Skin epidermis (tissue), 12 donors: ENCODE measurements at regions not wholly inside any gene's neighbourhood (a gene's known extent, or its start where the extent isn't known, plus 50 kb on each side); places are given as distances from the start of the nearest gene placed in this dataset.
"Not testable (repeated sequence)": the region's sequence is repeated elsewhere in the genome, so short reads cannot be mapped to it uniquely, and the experiment has no call there.

ENCODE experiments used
- H3K27ac ChIP-seq, 21 experiments: fragments of 200-600 bp; sonication (generic) in 11 of 21; one replicate each; pipeline ENCODE4 v1.5.0; 2020; ENCODE audit warnings: mild to moderate bottlenecking in 3 of 21, inconsistent platforms in 2 of 21, moderate library complexity in 2 of 21
- H3K4me3 ChIP-seq, 7 experiments: fragments of 200-600 bp; sonication (generic) in 2 of 7; one replicate each; pipeline ENCODE4 v1.5.0; 2020; ENCODE audit warnings: inconsistent platforms in 2 of 7, mild to moderate bottlenecking in 2 of 7, moderate library complexity in 1 of 7

- Histone ChIP-seq H3K4me3 (no peak overlapping the region), H3K27ac (no peak overlapping the region)
Measured at GRCh38 chr18:44569391-44570055, 111.2 kb upstream of the SETBP1 start.

DNA sequence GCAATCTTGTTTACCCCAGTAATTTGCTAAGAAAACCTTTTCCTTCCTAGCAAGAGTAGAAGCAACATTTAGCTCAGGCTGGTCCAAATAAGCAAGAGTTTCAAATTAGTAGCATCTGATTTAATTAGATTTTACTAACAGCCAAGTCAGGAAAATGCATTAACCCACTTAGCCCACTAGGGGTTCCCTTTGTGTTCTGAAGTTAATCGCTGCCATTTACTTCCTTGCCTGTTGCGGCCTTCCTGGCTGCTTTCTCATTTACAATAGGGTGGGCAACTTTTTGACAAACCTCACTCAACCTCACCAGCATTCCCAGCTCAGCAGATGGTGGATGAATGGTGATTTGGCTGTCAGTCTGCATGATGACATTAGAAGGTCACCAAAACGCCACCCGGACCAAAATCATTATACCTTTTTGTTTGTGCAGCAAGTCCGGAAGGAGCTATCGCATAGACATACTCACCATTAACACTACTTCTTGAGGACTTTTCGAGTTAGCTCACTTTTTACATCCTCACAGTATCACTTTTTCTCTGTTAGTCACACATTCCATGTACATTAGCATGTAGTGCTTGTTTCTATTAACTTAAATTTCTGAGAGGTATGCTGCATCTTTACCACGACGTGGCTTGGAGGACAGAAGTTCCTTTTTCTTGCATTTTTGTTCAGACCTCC lies 101.5 kb upstream of the SETBP1 start:
- H3K27ac ChIP-seq, result no peak overlapping the region
- no peak overlapping the region for H3K4me3 ChIP-seq

DNA sequence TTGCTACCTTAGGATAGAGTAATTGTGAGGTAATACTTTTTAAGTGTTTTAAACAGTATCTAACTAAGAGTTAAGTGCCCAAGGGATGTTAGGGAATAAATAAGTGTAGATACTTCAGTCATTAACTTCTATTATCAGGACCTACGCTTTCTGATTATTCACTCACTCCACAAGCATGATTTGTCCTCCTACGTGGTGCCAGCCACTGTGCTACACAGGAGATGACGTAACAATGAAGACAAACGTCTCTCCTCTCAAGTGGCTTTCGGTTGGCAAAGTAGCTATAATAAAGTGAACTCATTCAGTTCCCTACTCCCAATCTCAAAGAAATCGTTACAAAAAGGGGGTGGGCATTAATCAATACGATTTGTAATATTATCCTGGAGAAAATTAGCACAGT lies 100.9 kb upstream of the SETBP1 start:
- Histone ChIP-seq H3K4me3 (no peak overlapping the region), H3K27ac (no peak overlapping the region)

DNA sequence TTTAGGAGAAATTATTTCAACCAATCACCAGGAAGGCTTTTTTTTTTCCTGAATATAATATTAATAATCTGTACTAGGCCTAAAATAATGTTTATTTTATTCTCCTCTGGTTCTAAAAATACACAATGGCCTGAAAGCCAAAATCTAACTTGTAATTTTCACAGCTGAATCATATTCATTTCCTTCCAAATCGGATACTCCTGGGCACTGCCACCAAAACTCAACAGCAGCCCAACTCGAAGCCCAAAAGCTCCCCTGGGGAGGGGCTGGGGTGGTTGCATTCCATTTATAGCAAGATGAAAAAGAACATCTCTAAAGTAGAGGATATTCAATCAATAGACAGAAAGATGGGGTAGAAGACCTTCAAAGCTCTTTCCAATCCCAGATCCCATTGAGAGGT lies 100.5 kb upstream of the SETBP1 start:
- H3K27ac ChIP-seq, result no peak overlapping the region
- H3K4me3 ChIP-seq, result no peak overlapping the region

DNA sequence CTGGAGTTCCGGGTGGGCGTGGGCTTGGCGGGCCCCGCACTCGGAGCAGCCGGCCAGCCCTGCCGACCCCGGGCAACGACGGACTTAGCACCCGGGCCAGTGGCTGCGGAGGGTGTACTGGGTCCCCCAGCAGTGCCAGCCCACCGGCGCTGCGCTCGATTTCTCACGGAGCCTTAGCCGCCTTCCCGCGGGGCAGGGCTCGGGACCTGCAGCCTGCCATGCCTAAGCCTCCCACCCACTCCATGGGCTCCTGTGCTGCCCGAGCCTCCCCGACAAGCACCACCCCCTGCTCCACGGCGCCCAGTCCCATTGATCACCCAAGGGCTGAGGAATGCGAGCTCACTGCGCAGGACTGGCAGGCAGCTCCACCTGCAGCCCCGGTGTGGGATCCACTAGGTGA lies 99.9 kb upstream of the SETBP1 start:
- not testable (repeated sequence) for H3K27ac ChIP-seq, H3K4me3 ChIP-seq

- no peak overlapping the region for H3K27ac ChIP-seq
- H3K4me3 ChIP-seq, result no peak overlapping the region
Measured at GRCh38 chr18:44582456-44582855, 98.2 kb upstream of the SETBP1 start.

- no peak overlapping the region for H3K4me3 ChIP-seq
- H3K27ac ChIP-seq, result no peak overlapping the region
Measured at GRCh38 chr18:44584900-44585299, 95.8 kb upstream of the SETBP1 start.

- H3K27ac ChIP-seq, result no peak overlapping the region
- H3K4me3 ChIP-seq, result no peak overlapping the region
Measured at GRCh38 chr18:44586782-44587524, 93.7 kb upstream of the SETBP1 start.

DNA sequence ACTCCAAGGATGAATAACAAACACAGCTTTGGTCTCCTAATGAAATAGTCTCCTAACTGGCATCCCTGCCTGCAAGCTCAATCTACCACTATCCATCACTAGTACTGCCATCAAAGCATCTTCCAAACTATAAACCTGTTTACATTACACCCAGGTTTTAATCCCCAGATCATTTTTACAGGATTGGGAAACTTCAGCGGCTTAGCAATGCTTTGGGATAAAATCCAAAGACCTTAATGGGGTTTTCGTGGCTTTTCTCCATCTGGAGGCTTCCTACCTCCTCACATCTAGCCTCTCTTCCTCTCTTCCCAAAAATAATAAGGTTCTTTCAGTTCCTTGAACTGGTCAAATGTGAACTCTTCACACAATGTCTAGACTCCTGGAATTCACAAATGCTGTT lies 92.2 kb upstream of the SETBP1 start:
- Histone ChIP-seq H3K4me3 (no peak overlapping the region), H3K27ac (peak overlapping the region in 3 of 21 experiments; percentile 65 to 70 (median 68))

GRCh38 chr18:44589693-44590355 lies 90.9 kb upstream of the SETBP1 start:
- peak overlapping the region in 7 of 21 experiments; percentile 22 to 70 (median 55) for H3K27ac ChIP-seq

DNA sequence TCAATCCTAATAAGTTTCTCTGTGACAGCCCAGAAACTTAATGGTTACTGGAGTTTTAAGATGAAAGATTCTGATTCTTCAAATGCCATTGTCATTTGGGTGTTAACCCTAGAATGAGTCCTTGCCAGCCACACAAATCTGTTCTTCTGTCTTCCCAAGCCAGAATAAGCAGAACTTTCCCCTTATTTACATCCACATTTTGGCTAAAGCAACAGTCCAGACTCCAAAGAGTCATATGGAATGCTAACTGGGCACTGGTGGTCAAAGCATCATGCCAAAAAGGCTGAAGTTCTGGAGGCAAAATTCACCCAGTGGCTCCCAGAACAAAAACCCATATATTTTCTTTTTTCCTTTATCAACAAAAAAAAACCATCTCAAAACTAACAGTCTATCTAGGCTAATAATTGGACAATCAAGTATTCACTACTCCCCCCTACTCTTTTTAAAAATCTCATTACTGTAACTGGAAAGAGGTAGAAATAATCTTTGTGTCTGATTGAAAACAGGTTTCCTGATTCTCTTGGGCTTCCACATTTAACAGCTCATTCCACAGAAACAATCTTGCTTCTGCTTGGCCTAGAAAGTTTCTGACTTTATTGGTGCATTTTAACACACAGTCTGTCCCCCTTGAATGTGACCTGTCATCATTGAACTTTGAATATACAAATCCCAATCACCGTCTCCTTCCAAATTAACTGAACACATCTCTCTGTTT lies 89.6 kb upstream of the SETBP1 start:
- H3K4me3 ChIP-seq, result no peak overlapping the region
- peak overlapping the region in 1 of 21 experiments; percentile 33 for H3K27ac ChIP-seq

More at GRCh38 chr18:44589693-44590355, 90.9 kb upstream of the SETBP1 start:
- no peak overlapping the region for H3K4me3 ChIP-seq

- Histone ChIP-seq H3K4me3 (no peak overlapping the region), H3K27ac (peak overlapping the region in 1 of 21 experiments; percentile 5)
Measured at GRCh38 chr18:44592639-44593038, 88.0 kb upstream of the SETBP1 start.

DNA sequence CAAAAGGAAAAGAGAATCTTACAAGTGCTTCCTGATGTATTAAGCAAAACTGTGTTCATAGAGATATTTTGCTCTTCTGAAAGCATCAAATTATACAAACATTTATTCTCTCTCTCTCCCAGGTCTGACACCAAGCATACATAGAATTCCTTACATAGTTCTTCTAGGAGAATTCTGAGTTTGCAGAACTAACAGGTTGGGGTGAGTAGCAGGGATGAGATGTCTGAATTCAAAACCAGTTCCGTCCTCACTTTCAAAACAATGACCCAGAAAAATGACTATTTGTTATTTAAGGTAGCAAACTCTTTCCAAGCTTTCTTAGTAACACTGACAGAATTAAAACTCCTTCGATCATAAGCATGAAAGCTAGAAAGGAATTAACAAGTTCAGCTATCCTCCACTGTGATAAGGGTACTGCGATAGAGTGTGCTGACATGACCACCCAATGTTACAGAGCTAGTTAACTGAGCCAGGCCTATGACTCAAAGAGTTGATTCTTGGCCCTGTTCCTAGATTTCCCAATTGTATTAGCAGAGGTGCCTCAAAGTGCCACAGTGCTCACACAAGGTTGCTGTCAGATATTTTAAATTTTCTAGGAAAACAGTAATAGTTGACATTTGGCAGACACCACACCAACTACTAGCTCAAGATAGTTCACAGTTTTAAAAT lies 85.8 kb upstream of the SETBP1 start:
- no peak overlapping the region for H3K4me3 ChIP-seq
- H3K27ac ChIP-seq, result no peak overlapping the region

- Histone ChIP-seq H3K27ac (no peak overlapping the region), H3K4me3 (no peak overlapping the region)
Measured at GRCh38 chr18:44597797-44598196, 82.9 kb upstream of the SETBP1 start.

DNA sequence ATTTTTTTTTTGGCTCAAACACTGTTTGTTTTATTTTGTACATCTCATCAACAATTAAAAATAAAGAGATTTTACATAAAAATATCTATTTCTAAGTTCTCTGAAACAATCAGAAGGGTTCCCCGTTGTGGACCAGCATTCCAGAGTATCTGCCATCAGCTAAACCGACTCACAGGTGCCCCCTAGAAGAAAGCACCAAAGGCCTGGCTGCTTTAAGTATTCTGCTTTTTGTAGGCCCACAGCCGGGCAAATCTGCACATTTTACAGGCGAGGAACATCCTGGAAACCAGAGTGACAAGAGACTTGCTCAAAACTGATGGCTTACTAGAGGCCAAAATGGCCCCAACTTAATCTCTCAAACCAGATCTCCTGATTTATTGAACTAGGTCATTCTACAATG lies 82.2 kb upstream of the SETBP1 start:
- Histone ChIP-seq H3K4me3 (no peak overlapping the region), H3K27ac (no peak overlapping the region)

GRCh38 chr18:44599412-44599811 lies 81.3 kb upstream of the SETBP1 start:
- Histone ChIP-seq H3K4me3 (no peak overlapping the region), H3K27ac (peak overlapping the region in 1 of 21 experiments; percentile 52)

DNA sequence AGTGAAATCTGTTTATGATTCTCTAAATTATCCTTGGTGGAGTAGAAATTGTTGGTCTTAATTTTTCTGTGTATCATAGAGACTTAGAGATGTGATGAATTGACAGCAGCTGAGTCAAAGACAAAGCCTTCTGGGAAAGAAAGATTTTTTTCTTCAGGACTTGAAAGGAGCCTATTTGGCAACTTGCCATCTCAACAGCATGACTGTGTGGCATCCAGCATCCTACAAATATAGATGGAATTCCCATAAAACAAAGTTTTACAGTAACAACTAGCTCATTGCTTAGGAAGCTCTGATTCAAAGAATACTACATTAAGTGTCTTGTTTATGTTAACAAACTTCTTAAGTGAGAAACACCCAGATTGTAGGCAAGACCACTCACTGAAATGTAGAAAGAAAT lies 79.2 kb upstream of the SETBP1 start:
- H3K4me3 ChIP-seq, result no peak overlapping the region
- H3K27ac ChIP-seq, result peak overlapping the region in 1 of 21 experiments; percentile 36

DNA sequence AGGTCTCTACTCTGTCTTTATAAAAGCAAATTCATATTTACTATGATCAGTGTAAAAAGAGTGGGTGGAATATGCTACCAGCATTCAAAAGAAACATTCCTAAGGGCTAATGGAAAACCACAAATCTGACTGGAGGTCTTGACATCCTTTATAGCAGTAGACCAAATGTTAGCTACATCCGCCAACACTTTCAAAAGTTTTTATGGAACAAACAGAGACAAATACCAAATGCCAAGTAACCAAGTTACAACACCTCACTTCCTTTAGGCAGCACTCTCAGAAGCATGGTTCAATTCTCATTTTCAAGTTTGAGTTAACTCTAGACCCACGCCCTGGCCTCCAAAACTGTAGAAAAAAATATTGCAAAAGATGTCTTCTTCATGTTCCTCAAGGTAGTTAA lies 78.3 kb upstream of the SETBP1 start:
- Histone ChIP-seq H3K4me3 (no peak overlapping the region), H3K27ac (peak overlapping the region in 3 of 21 experiments; percentile 3 to 55 (median 20))

- H3K27ac ChIP-seq, result peak overlapping the region in 2 of 21 experiments; percentile 20 to 55
Measured at GRCh38 chr18:44602845-44603244, 77.8 kb upstream of the SETBP1 start.

More at GRCh38 chr18:44602845-44603244, 77.8 kb upstream of the SETBP1 start:
- H3K4me3 ChIP-seq, result no peak overlapping the region
